ENCODE measurements at regions not wholly inside any gene's neighbourhood (a gene's known extent, or its start where the extent isn't known, plus 50 kb on each side); places are given as distances from the start of the nearest gene placed in this dataset.

GRCh38 chr6:15852289-15852688 lies 189.5 kb upstream of the DTNBP1 start:
- DNase-seq: no peak
- intact Hi-C loops (cut with DNase I): no loop called here

GRCh38 chr6:15849395-15849794 lies 186.6 kb upstream of the DTNBP1 start:
- no peak for DNase-seq
- intact Hi-C loops (cut with DNase I): no loop called here

- intact Hi-C loops (cut with DNase I): no loop called here
- no peak for DNase-seq
These were observed 182.7 kb upstream of the DTNBP1 start for GRCh38 chr6:15845492-15845891.

- DNase-seq: no peak
- intact Hi-C loops (cut with DNase I): no loop called here
These were observed 180.9 kb upstream of the DTNBP1 start for GRCh38 chr6:15843764-15844163.

- no peak for DNase-seq
- intact Hi-C loops (cut with DNase I): no loop called here
These were observed 180.4 kb upstream of the DTNBP1 start for GRCh38 chr6:15843226-15843625.

GRCh38 chr6:15842727-15843117 lies 179.9 kb upstream of the DTNBP1 start:
- intact Hi-C loops (cut with DNase I): no loop called here
- no peak for DNase-seq

GRCh38 chr6:15841937-15842726 lies 179.3 kb upstream of the DTNBP1 start:
- intact Hi-C loops (cut with DNase I): no loop called here
- DNase-seq: no peak

- DNase-seq: no peak
- intact Hi-C loops (cut with DNase I): no loop called here
These were observed 177.2 kb upstream of the DTNBP1 start for GRCh38 chr6:15839969-15840541.

GRCh38 chr6:15837205-15837604 lies 174.4 kb upstream of the DTNBP1 start:
- intact Hi-C loops (cut with DNase I): no loop called here
- no peak for DNase-seq

GRCh38 chr6:15832841-15833240 lies 170.0 kb upstream of the DTNBP1 start:
- DNase-seq: no peak
- intact Hi-C loops (cut with DNase I): no loop called here

- intact Hi-C loops (cut with DNase I): no loop called here
- DNase-seq: no peak
These were observed 166.3 kb upstream of the DTNBP1 start for GRCh38 chr6:15829156-15829555.

- intact Hi-C loops (cut with DNase I): no loop called here
- DNase-seq: no peak
These were observed 164.8 kb upstream of the DTNBP1 start for GRCh38 chr6:15827496-15828255.

- DNase-seq: no peak
These were observed 164.0 kb upstream of the DTNBP1 start for GRCh38 chr6:15826814-15827318.

GRCh38 chr6:15825332-15825930 lies 162.6 kb upstream of the DTNBP1 start:
- DNase-seq: no peak
- intact Hi-C loops (cut with DNase I): no loop called here

More at GRCh38 chr6:15826814-15827318, 164.0 kb upstream of the DTNBP1 start:
- intact Hi-C loops (cut with DNase I): no loop called here

- no peak for DNase-seq
- intact Hi-C loops (cut with DNase I): no loop called here
These were observed 162.0 kb upstream of the DTNBP1 start for GRCh38 chr6:15824811-15825210.

GRCh38 chr6:15823838-15824414 lies 161.1 kb upstream of the DTNBP1 start:
- intact Hi-C loops (cut with DNase I): no loop called here
- no peak for DNase-seq

- intact Hi-C loops (cut with DNase I): no loop called here
- DNase-seq: no peak
These were observed 160.0 kb upstream of the DTNBP1 start for GRCh38 chr6:15822835-15823234.

GRCh38 chr6:15819841-15820240 lies 157.0 kb upstream of the DTNBP1 start:
- intact Hi-C loops (cut with DNase I): no loop called here
- no peak for DNase-seq

- intact Hi-C loops (cut with DNase I): no loop called here
- no peak for DNase-seq
These were observed 156.4 kb upstream of the DTNBP1 start for GRCh38 chr6:15819226-15819625.

GRCh38 chr6:15818491-15818890 lies 155.7 kb upstream of the DTNBP1 start:
- intact Hi-C loops (cut with DNase I): no loop called here
- no peak for DNase-seq

GRCh38 chr6:15818044-15818443 lies 155.2 kb upstream of the DTNBP1 start:
- intact Hi-C loops (cut with DNase I): no loop called here
- no peak for DNase-seq
